ENCODE measurements at regions not wholly inside any gene's neighbourhood (a gene's known extent, or its start where the extent isn't known, plus 50 kb on each side); places are given as distances from the start of the nearest gene placed in this dataset.

DNA sequence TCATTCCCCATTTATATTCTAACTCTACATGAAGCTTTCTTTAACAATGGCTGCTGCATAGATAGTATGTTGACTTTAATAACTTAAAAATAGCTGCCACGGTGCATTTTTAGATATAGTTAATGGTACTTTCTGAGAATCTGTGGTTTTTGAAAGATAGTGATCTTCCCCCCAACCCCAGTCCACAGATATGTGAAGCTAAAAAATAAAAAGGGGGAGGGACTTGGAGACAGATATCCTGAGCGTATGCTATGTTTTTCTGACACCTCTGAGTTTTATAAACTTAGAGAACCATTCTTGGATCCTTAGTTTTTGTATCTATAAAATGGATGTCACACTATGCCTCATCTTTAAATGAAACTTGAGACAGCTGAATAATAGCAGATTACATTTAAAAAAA is 120.5 kb downstream of the SNX18 start:
- Mint-ChIP-seq H3K27me3 (peaks cover 1% of the 10 kb centered on the region), H3K27ac (no peak overlapping the region), H3K4me1 (peaks cover 0 to 3% (median 0%) of the 10 kb centered on the region in 3 donors), H3K4me3 (peak overlapping the region in 1 of 4 donors; percentile 60), H3K36me3 (no peaks in the 10 kb centered on the region), H3K9me3 (peaks cover 0 to 2% (median 0%) of the 10 kb centered on the region in 3 donors)

DNA sequence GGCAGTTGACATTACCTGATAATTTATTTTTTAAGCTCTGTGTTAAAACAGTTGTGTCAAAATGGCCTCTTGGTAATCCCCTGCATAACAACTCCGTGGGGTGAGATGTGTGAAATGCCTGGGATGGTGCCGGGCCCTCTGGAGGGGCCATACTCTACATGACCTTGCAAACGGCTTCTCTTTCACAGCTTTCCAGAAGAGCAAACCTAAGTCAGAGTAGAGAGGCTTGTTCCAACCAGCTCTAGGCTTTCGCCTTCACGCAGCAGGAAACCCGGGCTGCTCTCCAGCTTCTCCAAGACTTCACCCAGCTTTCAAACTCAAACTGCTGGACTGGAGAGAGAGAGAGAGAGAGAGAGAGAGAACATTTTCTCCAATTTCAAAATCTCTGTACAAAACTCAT is 120.1 kb downstream of the SNX18 start:
- H3K27me3 Mint-ChIP-seq, result peaks cover 1% of the 10 kb centered on the region
- H3K4me3 Mint-ChIP-seq, result no peak overlapping the region
- H3K36me3 Mint-ChIP-seq, result no peaks in the 10 kb centered on the region
- peaks cover 0 to 2% (median 1%) of the 10 kb centered on the region in 3 donors for H3K9me3 Mint-ChIP-seq
- H3K4me1 Mint-ChIP-seq, result peaks cover 0 to 2% (median 0%) of the 10 kb centered on the region in 3 donors
- no peak overlapping the region for H3K27ac Mint-ChIP-seq

DNA sequence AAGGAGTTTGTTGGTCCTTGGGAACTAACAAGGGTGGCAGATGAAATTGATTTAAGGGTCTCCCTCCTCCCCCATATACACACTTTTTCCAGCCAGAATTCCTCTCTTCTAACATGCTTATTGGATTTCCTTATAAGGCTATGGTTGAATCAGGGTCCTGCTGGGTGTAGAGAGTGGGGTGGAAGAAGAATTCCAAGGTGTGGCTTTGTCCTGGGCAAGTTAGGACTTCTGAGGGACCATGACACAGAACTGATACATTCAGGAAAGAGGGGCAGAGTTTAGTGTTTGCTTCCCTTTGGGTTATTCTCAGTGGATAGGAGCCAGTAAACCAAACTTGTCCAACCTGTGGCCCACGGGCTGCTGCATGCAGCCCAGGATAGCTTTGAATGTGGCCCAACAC is 116.5 kb downstream of the SNX18 start:
- Mint-ChIP-seq H3K27me3 (peaks cover 1% of the 10 kb centered on the region), H3K9me3 (peaks cover 1 to 10% (median 2%) of the 10 kb centered on the region in 3 donors), H3K4me1 (peaks cover 2 to 6% (median 5%) of the 10 kb centered on the region in 3 donors), H3K36me3 (peaks cover 4% of the 10 kb centered on the region), H3K27ac (no peak overlapping the region), H3K4me3 (no peak overlapping the region)

DNA sequence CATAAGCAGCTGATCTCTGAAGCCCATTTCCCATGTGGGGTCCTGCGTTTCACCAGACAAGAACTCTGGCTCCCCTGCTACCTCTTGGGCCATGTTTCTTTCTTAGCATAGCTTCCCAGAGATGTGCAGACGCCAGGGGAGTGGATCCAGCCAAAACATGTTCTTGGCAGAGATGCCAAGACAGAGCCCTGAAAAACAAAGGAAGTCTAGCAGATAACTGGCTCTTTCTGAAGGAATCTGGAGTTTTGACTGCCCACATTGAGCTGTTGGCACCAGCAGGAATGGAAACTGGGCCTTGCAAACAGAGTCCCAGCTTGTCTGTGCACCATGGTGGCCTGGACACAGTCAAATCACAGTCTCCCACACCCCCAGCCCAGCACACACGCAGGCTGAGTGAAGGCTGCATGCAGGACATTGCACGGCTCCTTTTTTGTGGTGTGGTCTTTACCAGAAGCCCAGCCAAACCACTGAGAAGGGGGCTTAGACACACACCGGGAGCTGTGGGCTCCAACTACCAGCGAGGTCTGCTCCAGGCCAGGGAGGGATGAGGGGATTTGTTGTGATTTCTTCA is 114.7 kb downstream of the SNX18 start:
- Mint-ChIP-seq H3K4me1 (peaks cover 10 to 16% (median 12%) of the 10 kb centered on the region in 3 donors), H3K27ac (no peak overlapping the region), H3K9me3 (peaks cover 1 to 10% (median 2%) of the 10 kb centered on the region in 3 donors), H3K4me3 (no peak overlapping the region), H3K36me3 (peaks cover 4% of the 10 kb centered on the region), H3K27me3 (peaks cover 1% of the 10 kb centered on the region)

DNA sequence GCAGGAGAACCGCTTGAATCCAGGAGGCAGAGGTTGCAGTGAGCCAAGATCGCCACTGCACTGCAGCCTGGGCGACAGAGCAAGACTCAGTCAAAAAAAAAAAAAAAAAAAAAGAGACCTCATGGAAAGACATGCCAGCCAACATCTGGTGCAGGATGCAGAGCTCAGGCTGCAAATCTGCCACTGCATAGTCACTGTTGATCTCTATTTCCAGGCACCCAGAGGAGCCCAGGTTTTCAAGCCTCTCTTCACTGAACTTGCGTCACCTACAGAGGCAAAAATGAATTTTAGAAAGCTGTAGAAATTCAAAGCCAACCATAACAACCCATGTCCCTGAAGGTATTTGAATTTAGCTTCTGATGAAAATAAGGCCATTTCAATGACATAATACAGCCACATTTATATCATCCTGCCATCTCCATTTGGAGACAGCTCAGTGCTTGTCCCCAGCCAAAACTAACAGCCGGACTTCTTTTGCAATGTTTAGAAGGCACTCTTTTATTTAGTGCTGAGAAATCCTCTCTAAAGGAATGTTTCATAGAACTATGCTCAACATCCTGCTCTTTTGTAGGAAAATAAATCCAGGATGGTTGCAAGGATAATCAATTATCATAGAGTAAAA is 113.3 kb downstream of the SNX18 start:
- H3K4me1 Mint-ChIP-seq, result peaks cover 10 to 16% (median 14%) of the 10 kb centered on the region in 3 donors
- no peaks in the 10 kb centered on the region for H3K27me3 Mint-ChIP-seq
- peaks cover 1 to 10% (median 2%) of the 10 kb centered on the region in 3 donors for H3K9me3 Mint-ChIP-seq
- H3K4me3 Mint-ChIP-seq, result no peak overlapping the region
- H3K36me3 Mint-ChIP-seq, result peaks cover 4% of the 10 kb centered on the region
- no peak overlapping the region for H3K27ac Mint-ChIP-seq

DNA sequence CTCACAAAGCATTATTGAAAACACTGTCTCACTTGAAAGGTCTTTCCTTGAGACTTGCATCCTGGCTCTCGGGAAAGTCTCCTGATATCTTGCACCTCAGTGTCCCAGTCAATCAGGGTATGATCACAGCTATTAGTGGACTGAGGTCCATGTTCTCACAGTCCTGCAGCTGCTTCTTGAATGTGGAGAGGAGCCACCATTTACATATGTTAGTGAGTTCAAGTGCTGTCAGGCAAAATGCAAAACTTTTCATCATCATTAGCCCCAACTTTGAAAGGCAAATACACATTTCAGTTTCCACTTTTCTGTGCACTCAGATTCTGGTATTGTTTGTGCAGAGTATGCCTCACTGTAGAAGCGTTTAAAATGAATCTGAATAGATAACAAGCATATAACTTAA is 111.6 kb downstream of the SNX18 start:
- peaks cover 4% of the 10 kb centered on the region for H3K36me3 Mint-ChIP-seq

DNA sequence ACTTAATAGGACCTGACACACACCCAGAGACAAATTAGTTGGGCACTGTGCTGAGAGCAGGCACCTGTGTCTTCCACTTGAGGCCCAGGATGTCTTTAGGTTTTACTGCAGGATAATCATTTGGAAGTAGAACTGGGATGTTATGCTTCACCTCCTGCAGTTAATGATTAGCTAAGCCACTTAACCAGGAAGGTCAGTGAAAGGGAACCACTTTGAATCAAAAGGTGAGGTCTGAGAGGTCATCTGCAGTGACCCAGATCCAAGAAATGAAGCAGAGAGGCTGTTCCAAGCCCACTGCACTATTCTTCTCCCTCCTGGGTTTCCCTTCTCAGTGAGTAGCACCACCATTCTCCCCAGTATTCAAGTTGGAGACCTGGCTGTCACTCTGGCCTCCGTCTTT is 110.5 kb downstream of the SNX18 start:
- Mint-ChIP-seq H3K9me3 (peaks cover 0 to 10% (median 1%) of the 10 kb centered on the region in 3 donors), H3K36me3 (peaks cover 4% of the 10 kb centered on the region), H3K27ac (no peak overlapping the region), H3K4me1 (peaks cover 22 to 25% (median 23%) of the 10 kb centered on the region in 3 donors), H3K27me3 (no peaks in the 10 kb centered on the region), H3K4me3 (no peak overlapping the region)

More for the DNA sequence above, 111.6 kb downstream of the SNX18 start:
- Mint-ChIP-seq H3K4me1 (peaks cover 21 to 23% (median 23%) of the 10 kb centered on the region in 3 donors), H3K27me3 (no peaks in the 10 kb centered on the region), H3K9me3 (peaks cover 0 to 10% (median 1%) of the 10 kb centered on the region in 3 donors), H3K4me3 (peak overlapping the region in 1 of 4 donors; percentile 24), H3K27ac (no peak overlapping the region)

DNA sequence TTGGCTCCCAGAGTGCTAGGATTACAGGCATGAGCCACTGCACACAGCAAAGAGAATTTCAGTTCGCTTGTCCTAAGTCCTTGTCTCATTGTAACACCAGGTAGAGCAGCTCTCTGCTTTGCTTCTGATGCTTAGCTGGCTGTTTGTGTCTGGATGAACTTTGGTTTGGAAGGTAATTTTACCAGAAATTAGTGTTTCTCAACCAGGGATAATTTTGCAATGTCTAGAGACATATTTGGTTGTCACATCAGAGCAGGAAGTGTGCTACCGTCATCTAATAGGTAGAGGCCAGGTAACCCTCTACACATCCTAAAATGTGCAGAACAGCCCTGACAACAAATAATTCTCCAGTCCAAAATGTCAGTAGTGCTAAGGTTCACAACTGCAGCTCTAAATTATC is 108.8 kb downstream of the SNX18 start:
- H3K27me3 Mint-ChIP-seq, result no peaks in the 10 kb centered on the region
- peaks cover 4% of the 10 kb centered on the region for H3K36me3 Mint-ChIP-seq
- peaks cover 0 to 10% (median 0%) of the 10 kb centered on the region in 3 donors for H3K9me3 Mint-ChIP-seq
- H3K4me3 Mint-ChIP-seq, result no peak overlapping the region
- peaks cover 22 to 26% (median 23%) of the 10 kb centered on the region in 3 donors for H3K4me1 Mint-ChIP-seq
- H3K27ac Mint-ChIP-seq, result peak overlapping the region in 1 of 3 donors; percentile 81

DNA sequence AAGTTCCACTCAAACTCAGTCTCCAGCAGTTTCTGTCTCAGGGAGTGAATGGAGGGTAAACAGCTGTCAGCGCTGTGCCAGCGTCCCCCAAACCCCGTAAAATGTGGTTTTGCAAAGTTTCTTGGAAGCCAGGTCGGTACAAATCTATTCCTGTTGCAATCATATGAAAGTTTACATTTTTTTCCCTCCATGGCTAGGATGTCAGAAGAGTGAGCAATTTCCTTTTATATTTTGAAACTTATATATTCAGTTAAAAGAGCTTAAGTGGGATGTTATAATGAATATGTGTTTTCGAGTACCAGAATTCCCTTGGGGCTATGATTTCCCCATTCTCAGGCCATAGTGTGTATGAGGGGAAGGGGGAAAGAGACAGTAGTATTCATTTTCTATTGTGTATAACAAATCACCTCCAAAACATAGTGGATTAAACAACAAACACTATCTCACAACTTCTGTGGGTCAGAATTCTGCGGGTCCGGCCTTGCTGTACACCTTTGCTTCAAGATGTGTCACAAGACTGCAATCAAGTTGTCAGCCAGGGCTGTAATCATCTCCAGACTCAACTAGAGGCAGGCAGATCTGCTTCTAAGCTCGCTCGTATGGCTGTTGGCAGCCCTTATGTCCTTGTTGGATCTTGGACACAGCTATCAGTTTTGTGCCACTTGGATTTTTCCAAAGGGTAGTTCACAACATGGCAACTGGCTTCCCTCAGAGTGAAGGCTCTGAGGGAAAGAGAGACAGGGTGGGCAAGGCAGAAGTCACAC is 107.4 kb downstream of the SNX18 start:
- Mint-ChIP-seq H3K9me3 (peaks cover 0 to 9% (median 0%) of the 10 kb centered on the region in 3 donors), H3K27me3 (no peaks in the 10 kb centered on the region), H3K4me1 (peaks cover 22 to 31% (median 23%) of the 10 kb centered on the region in 3 donors), H3K27ac (no peak overlapping the region), H3K36me3 (peaks cover 4% of the 10 kb centered on the region), H3K4me3 (peak overlapping the region in 1 of 4 donors; percentile 9)

DNA sequence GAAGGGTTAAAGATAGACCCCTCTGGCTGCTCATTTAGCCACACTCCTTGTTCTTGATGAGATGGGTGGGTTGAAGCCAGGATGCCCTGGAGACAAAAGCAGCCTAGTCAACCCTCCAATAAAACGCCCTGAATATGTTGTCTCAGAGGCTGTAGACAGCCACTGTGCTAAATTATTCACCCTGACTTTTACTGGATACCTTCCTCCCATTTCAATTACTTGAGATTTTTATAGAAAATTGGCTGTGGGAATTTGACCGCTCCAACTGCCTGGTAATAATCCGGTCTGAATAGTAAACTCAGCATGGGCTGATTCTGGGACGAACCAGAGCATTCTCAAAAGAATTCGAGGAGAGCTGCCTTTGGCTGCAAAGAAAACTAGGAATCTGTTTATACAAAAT is 104.2 kb downstream of the SNX18 start:
- peaks cover 2% of the 10 kb centered on the region for H3K36me3 Mint-ChIP-seq

DNA sequence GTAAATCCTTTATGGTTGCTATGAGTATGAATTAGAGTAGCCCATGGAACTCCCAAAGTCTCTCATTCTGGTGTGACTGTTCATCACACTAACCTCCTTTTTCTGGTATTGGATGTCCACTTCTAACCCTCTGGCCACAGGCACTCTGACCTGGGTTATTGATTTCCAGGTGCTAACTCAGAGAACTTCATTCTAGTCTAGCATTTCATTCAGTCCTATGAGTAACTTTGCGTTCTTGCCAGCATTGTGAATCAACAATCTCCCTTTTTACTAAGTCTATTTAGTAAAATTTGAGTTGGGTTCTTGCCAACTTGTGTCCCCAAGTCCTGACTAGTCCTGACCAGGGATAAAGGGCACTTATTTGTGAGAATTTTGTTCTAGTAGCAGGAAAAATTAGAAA is 103.5 kb downstream of the SNX18 start:
- Mint-ChIP-seq H3K9me3 (peaks cover 0 to 6% (median 0%) of the 10 kb centered on the region in 3 donors), H3K36me3 (peaks cover 2% of the 10 kb centered on the region), H3K4me1 (peaks cover 12 to 24% (median 13%) of the 10 kb centered on the region in 3 donors), H3K4me3 (no peak overlapping the region), H3K27ac (no peak overlapping the region), H3K27me3 (peaks cover 1% of the 10 kb centered on the region)

More for the DNA sequence above, 104.2 kb downstream of the SNX18 start:
- Mint-ChIP-seq H3K27ac (no peak overlapping the region), H3K9me3 (peaks cover 0 to 6% (median 0%) of the 10 kb centered on the region in 3 donors), H3K4me3 (no peak overlapping the region), H3K27me3 (peaks cover 1% of the 10 kb centered on the region), H3K4me1 (peaks cover 12 to 26% (median 13%) of the 10 kb centered on the region in 3 donors)

DNA sequence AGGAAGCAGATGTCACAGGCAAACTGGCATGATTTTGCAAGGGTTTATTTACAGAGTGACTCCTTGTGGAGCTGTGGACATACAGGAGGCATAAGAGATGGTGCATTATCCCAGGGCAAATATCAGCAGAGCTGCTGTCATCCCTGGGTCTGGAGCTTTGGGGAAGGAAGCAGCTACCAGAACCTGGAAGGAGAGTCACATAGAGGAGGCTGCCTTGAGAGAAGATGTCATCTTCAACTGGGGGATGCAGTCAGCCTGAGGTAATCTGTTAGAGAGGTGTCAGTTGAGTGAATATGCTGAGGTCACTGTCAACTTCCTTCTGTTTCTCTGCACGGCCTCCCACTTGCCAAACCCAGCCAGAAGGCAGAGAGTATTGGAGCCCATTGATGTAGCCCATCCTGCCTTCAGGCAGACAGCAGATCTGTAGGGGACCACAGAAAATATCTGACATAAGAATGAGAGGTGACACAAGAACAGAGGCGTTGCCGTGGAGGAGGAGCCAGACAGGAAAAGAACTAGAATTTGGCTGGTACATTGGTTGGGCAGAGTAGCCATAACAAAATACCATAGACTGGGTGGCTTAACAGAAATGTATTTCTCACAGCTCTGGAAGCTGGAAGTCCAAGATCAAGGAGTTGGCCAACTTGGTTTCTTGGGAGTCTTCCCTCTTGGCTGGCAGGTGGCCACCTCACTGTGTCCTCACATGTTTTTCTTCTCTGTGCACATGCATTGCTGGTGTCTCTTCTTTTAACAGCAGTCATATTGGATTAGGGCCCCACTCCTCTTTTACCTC is 102.8 kb downstream of the SNX18 start:
- Mint-ChIP-seq H3K4me1 (peaks cover 13 to 30% (median 18%) of the 10 kb centered on the region in 3 donors), H3K27me3 (peaks cover 1% of the 10 kb centered on the region), H3K9me3 (peaks cover 0 to 6% (median 0%) of the 10 kb centered on the region in 3 donors), H3K36me3 (peaks cover 2% of the 10 kb centered on the region), H3K27ac (no peak overlapping the region), H3K4me3 (peak overlapping the region in 1 of 4 donors; percentile 71)

DNA sequence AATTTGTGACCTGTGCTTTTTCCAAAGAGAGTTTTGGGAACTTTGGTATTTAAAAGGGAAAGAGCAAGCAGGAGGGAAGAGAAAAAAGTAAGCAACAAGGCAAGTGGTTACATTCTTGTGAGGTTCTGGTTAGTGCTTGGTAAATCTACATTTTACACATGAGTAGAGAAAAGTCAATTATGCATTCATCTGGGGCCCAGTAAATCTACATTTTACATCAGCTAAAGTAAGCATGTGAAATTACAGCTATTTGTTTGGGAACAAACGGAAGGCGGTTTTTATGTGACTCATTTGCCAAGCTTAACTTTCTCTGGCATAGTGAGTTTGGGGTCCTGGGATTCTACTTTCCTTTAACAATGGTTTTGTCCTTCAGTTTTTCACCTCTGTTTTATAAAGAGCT is 102.2 kb downstream of the SNX18 start:
- H3K36me3 Mint-ChIP-seq, result peaks cover 2% of the 10 kb centered on the region
- H3K4me1 Mint-ChIP-seq, result peaks cover 7 to 26% (median 16%) of the 10 kb centered on the region in 3 donors
- peaks cover 1% of the 10 kb centered on the region for H3K27me3 Mint-ChIP-seq

DNA sequence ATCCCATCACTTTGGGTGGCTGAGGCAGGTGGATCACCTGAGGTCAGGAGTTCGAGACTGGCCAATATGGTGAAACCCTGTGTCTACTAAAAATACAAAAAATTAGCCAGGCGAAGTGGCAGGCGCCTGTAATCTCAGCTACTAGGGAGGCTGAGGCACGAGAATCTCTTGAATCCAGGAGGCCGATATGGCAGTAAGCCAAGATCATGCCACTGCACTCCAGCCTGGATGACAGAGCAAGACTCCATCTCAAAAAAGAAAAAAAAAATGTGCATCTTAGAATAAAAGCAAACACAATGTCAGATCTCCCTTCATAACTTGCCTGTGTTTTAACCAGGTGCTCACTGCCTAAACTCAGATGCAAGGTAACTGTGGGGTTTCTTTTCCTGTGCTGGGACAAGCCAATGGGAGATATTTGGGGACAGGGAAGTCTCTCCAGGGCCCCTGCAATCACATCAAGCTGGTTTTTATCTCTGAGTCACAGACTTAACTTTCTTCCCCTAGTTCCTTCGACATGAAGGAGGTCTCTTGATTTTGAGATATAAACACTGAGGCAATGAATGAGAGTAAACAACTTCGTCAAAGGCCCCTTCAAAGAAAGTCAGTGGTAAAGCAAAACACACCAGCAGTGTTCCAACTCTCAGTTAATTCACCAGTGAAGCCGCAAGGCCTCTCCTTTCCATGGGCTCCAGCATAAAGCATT is 99.1 kb downstream of the SNX18 start:
- Mint-ChIP-seq H3K27me3 (peaks cover 1% of the 10 kb centered on the region), H3K4me3 (no peak overlapping the region), H3K4me1 (peaks cover 10 to 24% (median 15%) of the 10 kb centered on the region in 3 donors), H3K27ac (no peak overlapping the region), H3K36me3 (peaks cover 2% of the 10 kb centered on the region), H3K9me3 (peaks cover 0 to 6% (median 0%) of the 10 kb centered on the region in 3 donors)

More for the DNA sequence above, 102.2 kb downstream of the SNX18 start:
- Mint-ChIP-seq H3K4me3 (no peak overlapping the region), H3K27ac (no peak overlapping the region), H3K9me3 (peaks cover 0 to 6% (median 0%) of the 10 kb centered on the region in 3 donors)

Data from IgD-negative memory B cell (primary cell).